GM12878 (cell line): ENCODE measurements at regions not wholly inside any gene's neighbourhood (a gene's known extent, or its start where the extent isn't known, plus 50 kb on each side); places are given as distances from the start of the nearest gene placed in this dataset.

Experiments used
- ATAC-seq: fragments of 200-7000 bp; cut with Tn5 transposase; 3 replicates; pipeline ENCODE4 v1.9.1; 2020; ENCODE audit warnings: mild to moderate bottlenecking, moderate library complexity
- BruUV-seq: library from RNA; stranded (reverse); fragments of 400-500 nt; replicated peaks from 2 replicates; lab custom pipeline; 2021; lab: Mats Ljungman, UMichigan
- CTCF ChIA-PET: fragments of 300-600 bp; sonication (Branson Sonifier 250); formaldehyde crosslinking; extraction: SDS; loops from one replicate; lab custom pipeline; 2021; ENCODE audit warnings: inconsistent platforms; lab: Yijun Ruan, JAX
- POLR2A ChIA-PET: fragments of 350-600 bp; formaldehyde crosslinking; extraction: SDS; loops from one replicate; lab custom pipeline; 2021; ENCODE audit warnings: inconsistent platforms; lab: Charles Lee
- RAD21 ChIA-PET: fragments of 300-600 bp; sonication (Branson Sonifier 250); formaldehyde crosslinking; loops from one replicate; lab custom pipeline; 2023; ENCODE audit warnings: antibody characterized with exemption; ENCODE audit not compliant: unreplicated experiment; lab: Charles Lee
- SMC1A ChIA-PET: fragments of 300-600 bp; sonication (Branson Sonifier 250); formaldehyde crosslinking; loops from one replicate; lab custom pipeline; 2023; ENCODE audit not compliant: unreplicated experiment, uncharacterized antibody; lab: Charles Lee
- DNase-seq: peaks from one replicate; pipeline ENCODE4 v3.0.0-alpha.2; 2011; ENCODE audit warnings: low read depth, low spot score
- FAIRE-seq: peaks from 3 replicates; lab custom pipeline; 2011; peaks lifted over from hg19 to GRCh38; lab: Jason Lieb, UNC
- H2AFZ ChIP-seq: 2 replicates; pipeline ENCODE4 v1.6.0; 2011; ENCODE audit warnings: low read depth, low read length, control low read depth; ENCODE audit not compliant: control insufficient read depth
- H3K27ac ChIP-seq: 2 replicates; pipeline ENCODE4 v1.5.1; 2011; ENCODE audit warnings: control low read depth; ENCODE audit not compliant: control insufficient read depth, insufficient read depth
- H3K27me3 ChIP-seq, 2 experiments: replicated peaks in 1 of 2; 2 replicates each; pipeline versions ENCODE4 v1.6.0 to v1.6.1; 2011; ENCODE audit warnings: low read length in 1 of 2; ENCODE audit not compliant: control insufficient read depth in 2 of 2, insufficient read depth in 2 of 2
- H3K36me3 ChIP-seq, 2 experiments: 2 replicates each; pipeline ENCODE4 v1.5.1; 2011; ENCODE audit warnings: low read length in 1 of 2; ENCODE audit not compliant: control insufficient read depth in 2 of 2, insufficient read depth in 2 of 2
- H3K4me1 ChIP-seq: 2 replicates; pipeline ENCODE4 v1.6.1; 2011; ENCODE audit warnings: mild to moderate bottlenecking, low read length, moderate library complexity, mixed read lengths; ENCODE audit not compliant: control insufficient read depth, insufficient read depth
- H3K4me2 ChIP-seq: 2 replicates; pipeline ENCODE4 v1.6.0; 2011; ENCODE audit warnings: control low read depth; ENCODE audit not compliant: control insufficient read depth, insufficient read depth
- H3K4me3 ChIP-seq: fragments of 200-600 bp; sonication (generic); 2 replicates; pipeline ENCODE4 v1.5.1; 2016
- H3K79me2 ChIP-seq: 2 replicates; pipeline ENCODE4 v1.6.0; 2011; ENCODE audit warnings: low read length; ENCODE audit not compliant: control insufficient read depth, insufficient read depth
- H3K9ac ChIP-seq: 2 replicates; pipeline ENCODE4 v1.8.0; 2011; ENCODE audit warnings: low read length, control low read depth, mixed read lengths; ENCODE audit not compliant: control insufficient read depth, insufficient read depth
- H3K9me3 ChIP-seq: replicated peaks from 3 replicates; pipeline ENCODE4 v1.5.1; 2011; ENCODE audit warnings: mild to moderate bottlenecking, low read length; ENCODE audit not compliant: control insufficient read depth, insufficient read depth
- H4K20me1 ChIP-seq: 2 replicates; pipeline ENCODE4 v1.6.0; 2011; ENCODE audit not compliant: control insufficient read depth, insufficient read depth
- ATF7 ChIP-seq: fragments of 450-650 bp; IDR thresholded peaks from 2 replicates; pipeline ENCODE4 v1.6.1; 2016; ENCODE audit warnings: low read depth, mild to moderate bottlenecking
- CBX3 ChIP-seq: fragments of 200-600 bp; sonication (generic); IDR thresholded peaks from 2 replicates; pipeline ENCODE4 v1.6.1; 2016; ENCODE audit warnings: low read depth, borderline replicate concordance
- EGR1 ChIP-seq, 2 experiments: IDR thresholded peaks; 1 replicate in 1 of 2; 2 replicates in 1 of 2; pipeline ENCODE4 v1.6.1; 2011 to 2012; ENCODE audit warnings: low read depth in 2 of 2, low read length in 2 of 2, borderline replicate concordance in 1 of 2, mild to moderate bottlenecking in 1 of 2, moderate library complexity in 1 of 2
- EZH2 ChIP-seq: IDR thresholded peaks from 2 replicates; pipeline ENCODE4 v1.6.1; 2012; ENCODE audit warnings: low read depth, mild to moderate bottlenecking, control low read depth, inconsistent platforms, low read length, borderline replicate concordance; ENCODE audit not compliant: control insufficient read depth
- GABPA ChIP-seq: IDR thresholded peaks from 2 replicates; pipeline ENCODE4 v1.6.1; 2014; ENCODE audit warnings: antibody characterized with exemption, low read depth, mild to moderate bottlenecking, inconsistent platforms
- KDM1A ChIP-seq: fragments of 200-600 bp; sonication (generic); IDR thresholded peaks from 2 replicates; pipeline ENCODE4 v1.6.1; 2016; ENCODE audit warnings: borderline replicate concordance
- PAX8 ChIP-seq: fragments of 450-650 bp; IDR thresholded peaks from 2 replicates; pipeline ENCODE4 v1.6.1; 2017; ENCODE audit warnings: mild to moderate bottlenecking, moderate library complexity
- POLR2AphosphoS2 ChIP-seq: IDR thresholded peaks from 2 replicates; pipeline ENCODE4 v1.6.1; 2011; ENCODE audit warnings: low read depth, mild to moderate bottlenecking, low read length, improper control_type of control experiment, moderate library complexity
- POU2F2 ChIP-seq: IDR thresholded peaks from 3 replicates; pipeline ENCODE4 v1.6.1; 2011; ENCODE audit warnings: low read depth, mild to moderate bottlenecking, low read length, borderline replicate concordance
- RFX5 ChIP-seq: IDR thresholded peaks from 2 replicates; pipeline ENCODE4 v1.6.1; 2011; ENCODE audit warnings: low read depth, low read length, improper control_type of control experiment
- SREBF1 ChIP-seq: IDR thresholded peaks from 2 replicates; pipeline ENCODE4 v1.6.1; 2012; ENCODE audit warnings: mild to moderate bottlenecking, low read length
- TARDBP ChIP-seq: IDR thresholded peaks from 2 replicates; pipeline ENCODE4 v1.6.1; 2016; ENCODE audit warnings: borderline replicate concordance
- TCF12 ChIP-seq: IDR thresholded peaks from 2 replicates; pipeline ENCODE4 v1.6.1; 2011; ENCODE audit warnings: low read depth, mild to moderate bottlenecking, low read length
- USF2 ChIP-seq: IDR thresholded peaks from 2 replicates; pipeline ENCODE4 v1.6.1; 2011; ENCODE audit warnings: low read depth, low read length, improper control_type of control experiment, borderline replicate concordance
- YBX1 ChIP-seq: fragments of 450-650 bp; IDR thresholded peaks from 2 replicates; pipeline ENCODE4 v1.6.1; 2016; ENCODE audit warnings: antibody characterized with exemption
- ZNF274 ChIP-seq: IDR thresholded peaks from one replicate; pipeline ENCODE4 v1.8.0; 2011; ENCODE audit not compliant: insufficient read length, insufficient read depth
- ZNF622 ChIP-seq: fragments of 450-650 bp; IDR thresholded peaks from 2 replicates; pipeline ENCODE4 v1.6.1; 2017; ENCODE audit warnings: mild to moderate bottlenecking, inconsistent platforms
- WGBS: methylation state at CpG from one replicate; pipeline ENCODE4 v1.1.6; 2016; ENCODE audit warnings: low lambda C conversion rate; ENCODE audit not compliant: insufficient replicate concordance, insufficient coverage; ENCODE audit errors: missing lambda C conversion rate; 5-methylcytosine and 5-hydroxymethylcytosine counted together
- in situ Hi-C: fragments of 300-500 bp; cut with MboI; formaldehyde crosslinking; loops from 9 replicates; pipeline ENCODE4 v1.14.3; 2018; ENCODE audit warnings: mixed read lengths
- intact Hi-C: fragments of 100-400 bp; cut with micrococcal nuclease; formaldehyde crosslinking; loops from one replicate; pipeline ENCODE4 v1.14.2; 2022; ENCODE audit not compliant: unreplicated experiment
- TF ChIP-seq, protein P1 (sequence below): fragments of 450-650 bp; formaldehyde crosslinking; IDR thresholded peaks from 2 replicates; pipeline ENCODE4 v1.4.0; 2022; ENCODE audit warnings: mild to moderate bottlenecking, moderate library complexity
- TF ChIP-seq, protein P2 (sequence below): IDR thresholded peaks from 2 replicates; pipeline ENCODE4 v1.6.1; 2012; ENCODE audit warnings: improper control_type of control experiment, low read depth, low read length; ENCODE audit not compliant: insufficient replicate concordance

DNA sequence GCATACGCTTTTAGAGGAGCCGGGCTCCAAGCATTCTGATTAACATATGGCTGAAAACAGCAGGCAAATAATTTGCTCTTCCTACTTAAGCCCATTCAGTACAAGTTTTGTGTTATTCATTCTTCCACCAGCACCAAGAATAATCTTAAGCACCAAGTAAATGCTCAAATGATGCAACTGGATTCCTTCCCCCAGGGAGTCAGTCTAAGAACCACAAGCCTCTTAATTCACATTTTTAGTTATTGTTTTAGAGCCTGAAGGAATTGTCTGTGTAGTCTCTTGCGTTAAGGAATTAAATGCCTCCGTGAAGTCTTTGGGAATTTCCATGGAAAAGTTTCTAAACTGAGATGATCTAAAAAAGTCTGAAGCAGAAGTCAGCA lies 61.5 kb upstream of the MAGEB2 start:
- H3K27ac ChIP-seq = no peak overlapping the region
- H4K20me1 ChIP-seq = no peaks in the 10 kb centered on the region
- in situ Hi-C loops = no loop called here
- POLR2A ChIA-PET = no interaction called here
- SMC1A ChIA-PET = no interaction called here
- no peak for ATAC-seq
- H3K9ac ChIP-seq = no peak overlapping the region
- no peak overlapping the region for H3K4me2 ChIP-seq
- RAD21 ChIA-PET = no interaction called here
- H3K4me1 ChIP-seq = no peaks in the 10 kb centered on the region
- no TSS peak for BruUV-seq
- no peak overlapping the region for H3K4me3 ChIP-seq
- no peak overlapping the region for H2AFZ ChIP-seq
- TF ChIP-seq GABPA (no peak), SREBF1 (no peak), TCF12 (no peak), ZNF274 (no peak), ATF7 (no peak), YBX1 (no peak), TARDBP (no peak), RFX5 (no peak), PAX8 (no peak), POLR2AphosphoS2 (no peak), KDM1A (no peak), CBX3 (no peak), EGR1 (IDR thresholded peaks at IDR 0.05; ENCODE audit: borderline replicate concordance in 1 of 2, low read depth in 2 of 2, low read length in 2 of 2) (no peak), ZNF622 (no peak), POU2F2 (no peak), USF2 (no peak), EZH2 (no peak)
- TF ChIP-seq, protein P1, sequence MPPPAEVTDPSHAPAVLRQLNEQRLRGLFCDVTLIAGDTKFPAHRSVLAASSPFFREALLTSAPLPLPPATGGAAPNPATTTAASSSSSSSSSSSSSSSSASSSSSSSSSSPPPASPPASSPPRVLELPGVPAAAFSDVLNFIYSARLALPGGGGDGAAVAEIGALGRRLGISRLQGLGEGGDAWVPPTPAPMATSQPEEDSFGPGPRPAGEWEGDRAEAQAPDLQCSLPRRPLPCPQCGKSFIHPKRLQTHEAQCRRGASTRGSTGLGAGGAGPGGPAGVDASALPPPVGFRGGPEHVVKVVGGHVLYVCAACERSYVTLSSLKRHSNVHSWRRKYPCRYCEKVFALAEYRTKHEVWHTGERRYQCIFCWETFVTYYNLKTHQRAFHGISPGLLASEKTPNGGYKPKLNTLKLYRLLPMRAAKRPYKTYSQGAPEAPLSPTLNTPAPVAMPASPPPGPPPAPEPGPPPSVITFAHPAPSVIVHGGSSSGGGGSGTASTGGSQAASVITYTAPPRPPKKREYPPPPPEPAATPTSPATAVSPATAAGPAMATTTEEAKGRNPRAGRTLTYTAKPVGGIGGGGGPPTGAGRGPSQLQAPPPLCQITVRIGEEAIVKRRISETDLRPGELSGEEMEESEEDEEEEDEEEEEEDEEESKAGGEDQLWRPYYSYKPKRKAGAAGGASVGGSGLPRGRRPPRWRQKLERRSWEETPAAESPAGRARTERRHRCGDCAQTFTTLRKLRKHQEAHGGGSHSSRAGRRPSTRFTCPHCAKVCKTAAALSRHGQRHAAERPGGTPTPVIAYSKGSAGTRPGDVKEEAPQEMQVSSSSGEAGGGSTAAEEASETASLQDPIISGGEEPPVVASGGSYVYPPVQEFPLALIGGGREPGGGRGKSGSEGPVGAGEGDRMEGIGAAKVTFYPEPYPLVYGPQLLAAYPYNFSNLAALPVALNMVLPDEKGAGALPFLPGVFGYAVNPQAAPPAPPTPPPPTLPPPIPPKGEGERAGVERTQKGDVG (CRISPR knock-in tag) = no peak
- TF ChIP-seq, protein P2, sequence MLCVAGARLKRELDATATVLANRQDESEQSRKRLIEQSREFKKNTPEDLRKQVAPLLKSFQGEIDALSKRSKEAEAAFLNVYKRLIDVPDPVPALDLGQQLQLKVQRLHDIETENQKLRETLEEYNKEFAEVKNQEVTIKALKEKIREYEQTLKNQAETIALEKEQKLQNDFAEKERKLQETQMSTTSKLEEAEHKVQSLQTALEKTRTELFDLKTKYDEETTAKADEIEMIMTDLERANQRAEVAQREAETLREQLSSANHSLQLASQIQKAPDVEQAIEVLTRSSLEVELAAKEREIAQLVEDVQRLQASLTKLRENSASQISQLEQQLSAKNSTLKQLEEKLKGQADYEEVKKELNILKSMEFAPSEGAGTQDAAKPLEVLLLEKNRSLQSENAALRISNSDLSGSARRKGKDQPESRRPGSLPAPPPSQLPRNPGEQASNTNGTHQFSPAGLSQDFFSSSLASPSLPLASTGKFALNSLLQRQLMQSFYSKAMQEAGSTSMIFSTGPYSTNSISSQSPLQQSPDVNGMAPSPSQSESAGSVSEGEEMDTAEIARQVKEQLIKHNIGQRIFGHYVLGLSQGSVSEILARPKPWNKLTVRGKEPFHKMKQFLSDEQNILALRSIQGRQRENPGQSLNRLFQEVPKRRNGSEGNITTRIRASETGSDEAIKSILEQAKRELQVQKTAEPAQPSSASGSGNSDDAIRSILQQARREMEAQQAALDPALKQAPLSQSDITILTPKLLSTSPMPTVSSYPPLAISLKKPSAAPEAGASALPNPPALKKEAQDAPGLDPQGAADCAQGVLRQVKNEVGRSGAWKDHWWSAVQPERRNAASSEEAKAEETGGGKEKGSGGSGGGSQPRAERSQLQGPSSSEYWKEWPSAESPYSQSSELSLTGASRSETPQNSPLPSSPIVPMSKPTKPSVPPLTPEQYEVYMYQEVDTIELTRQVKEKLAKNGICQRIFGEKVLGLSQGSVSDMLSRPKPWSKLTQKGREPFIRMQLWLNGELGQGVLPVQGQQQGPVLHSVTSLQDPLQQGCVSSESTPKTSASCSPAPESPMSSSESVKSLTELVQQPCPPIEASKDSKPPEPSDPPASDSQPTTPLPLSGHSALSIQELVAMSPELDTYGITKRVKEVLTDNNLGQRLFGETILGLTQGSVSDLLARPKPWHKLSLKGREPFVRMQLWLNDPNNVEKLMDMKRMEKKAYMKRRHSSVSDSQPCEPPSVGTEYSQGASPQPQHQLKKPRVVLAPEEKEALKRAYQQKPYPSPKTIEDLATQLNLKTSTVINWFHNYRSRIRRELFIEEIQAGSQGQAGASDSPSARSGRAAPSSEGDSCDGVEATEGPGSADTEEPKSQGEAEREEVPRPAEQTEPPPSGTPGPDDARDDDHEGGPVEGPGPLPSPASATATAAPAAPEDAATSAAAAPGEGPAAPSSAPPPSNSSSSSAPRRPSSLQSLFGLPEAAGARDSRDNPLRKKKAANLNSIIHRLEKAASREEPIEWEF = no peak
- TF ChIP-seq, all 136 proteins: peak for 0
- H3K9me3 ChIP-seq = no peaks in the 10 kb centered on the region
- FAIRE-seq = no peak
- intact Hi-C loops = no loop called here
- no peaks in the 10 kb centered on the region for H3K79me2 ChIP-seq
- 24% methylated on average over 4 of the region's 4 CpGs for WGBS
- CTCF ChIA-PET = no interaction called here
- H3K27me3 ChIP-seq = no peaks in the 10 kb centered on the region
- DNase-seq = no peak
- no peaks in the 10 kb centered on the region for H3K36me3 ChIP-seq
